ENCODE measurements at regions not wholly inside any gene's neighbourhood (a gene's known extent, or its start where the extent isn't known, plus 50 kb on each side); places are given as distances from the start of the nearest gene placed in this dataset.
A peak's percentile ranks its signal among the peaks of the same experiment; 100 is the strongest.

DNA sequence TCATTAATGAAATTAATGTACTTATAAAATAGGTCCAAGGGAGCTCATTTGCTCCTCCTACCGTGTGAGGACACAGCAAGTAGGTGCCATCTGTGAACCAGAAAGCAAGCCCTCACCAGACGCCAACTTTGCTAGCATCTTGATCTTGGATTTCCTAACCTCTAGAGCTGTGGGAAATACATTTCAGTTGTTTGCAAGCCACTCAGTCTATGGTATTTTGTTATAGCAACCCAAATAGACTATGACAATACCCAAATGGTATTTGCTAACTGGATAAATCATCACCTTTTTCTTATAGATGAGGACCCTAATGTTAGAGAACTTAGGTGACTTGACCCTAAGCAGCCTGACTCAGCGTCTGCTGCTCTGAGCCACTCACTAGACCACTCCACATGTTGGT lies 379.6 kb downstream of the HRH4 start:
- no peak for DNase-seq

DNA sequence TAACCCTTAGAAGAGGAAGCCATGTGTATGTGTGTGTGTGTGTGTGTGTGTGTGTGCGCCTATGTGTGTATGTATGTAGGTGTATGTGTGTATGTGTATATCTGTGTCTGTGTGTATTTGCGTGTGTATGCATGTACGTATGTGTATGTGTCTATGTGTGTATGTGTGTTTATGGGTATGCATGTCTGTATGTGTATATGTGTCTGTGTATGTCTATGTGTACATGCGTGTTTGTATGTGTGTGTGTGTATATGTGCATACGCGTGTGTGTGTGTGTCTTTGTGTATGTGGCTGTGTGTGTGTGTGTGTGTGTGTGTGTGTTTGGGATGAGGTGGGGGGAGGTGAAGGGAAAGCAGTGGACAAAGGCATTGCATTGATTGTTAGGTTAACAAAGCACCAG lies 380.2 kb downstream of the HRH4 start:
- no peak for DNase-seq

DNA sequence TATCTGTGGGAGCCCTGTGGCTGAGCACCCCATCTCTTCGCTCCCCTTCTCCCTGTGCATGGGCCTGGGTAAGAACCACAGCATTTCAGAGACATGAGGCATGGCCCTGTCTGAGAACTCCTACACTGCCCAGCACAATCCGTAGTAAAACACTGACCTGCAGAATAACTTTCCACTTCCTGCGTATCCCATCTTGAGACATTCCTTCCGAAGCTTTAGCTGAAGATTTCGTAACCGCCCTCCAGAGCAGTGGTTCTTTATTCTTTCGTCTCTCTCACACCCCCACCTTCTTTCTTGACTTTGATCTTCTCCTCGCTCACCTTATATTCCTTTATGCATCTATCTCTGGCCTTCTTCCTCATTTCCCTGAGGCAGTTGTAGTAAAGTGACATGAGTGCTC lies 381.1 kb downstream of the HRH4 start:
- DNase-seq, result no peak

DNA sequence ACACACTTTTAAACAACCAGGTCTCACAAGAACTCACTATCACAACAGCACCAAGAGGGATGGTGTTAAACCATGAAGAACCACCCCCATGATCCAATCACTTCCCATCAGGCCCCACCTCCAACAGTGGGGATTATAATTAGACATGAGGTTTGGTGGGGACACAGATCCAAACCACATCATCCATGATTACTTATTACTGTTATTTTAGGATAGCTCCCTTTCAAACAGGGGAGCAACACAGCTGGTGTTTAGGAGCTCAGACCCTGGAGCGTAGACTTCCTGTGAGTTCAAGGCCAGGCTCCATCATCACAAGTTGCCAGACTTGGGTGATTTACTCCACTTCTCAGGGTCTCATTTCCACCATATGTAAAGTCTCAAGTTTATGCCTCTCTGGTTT lies 382.7 kb downstream of the HRH4 start:
- DNase-seq, result no peak

DNA sequence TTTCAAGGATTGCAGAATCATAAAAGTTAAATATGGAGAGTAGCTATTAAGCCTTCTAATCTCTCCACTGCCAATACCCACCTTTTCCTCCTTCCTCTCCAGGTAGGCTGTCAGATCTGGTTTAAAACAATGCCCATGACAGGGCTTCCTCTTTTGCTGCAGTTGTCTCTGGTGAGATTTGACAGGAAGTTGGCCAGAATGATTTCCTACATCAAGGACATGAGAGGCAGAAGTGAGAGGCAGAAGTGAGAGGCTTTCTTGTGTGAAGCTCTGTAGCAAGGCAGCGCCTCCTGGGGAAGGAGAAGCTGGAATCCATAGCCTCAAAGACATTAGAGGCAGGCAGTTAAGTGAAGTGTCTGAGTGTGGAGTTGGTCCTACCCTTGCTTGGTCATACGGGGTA lies 385.7 kb downstream of the HRH4 start:
- no peak for DNase-seq

DNA sequence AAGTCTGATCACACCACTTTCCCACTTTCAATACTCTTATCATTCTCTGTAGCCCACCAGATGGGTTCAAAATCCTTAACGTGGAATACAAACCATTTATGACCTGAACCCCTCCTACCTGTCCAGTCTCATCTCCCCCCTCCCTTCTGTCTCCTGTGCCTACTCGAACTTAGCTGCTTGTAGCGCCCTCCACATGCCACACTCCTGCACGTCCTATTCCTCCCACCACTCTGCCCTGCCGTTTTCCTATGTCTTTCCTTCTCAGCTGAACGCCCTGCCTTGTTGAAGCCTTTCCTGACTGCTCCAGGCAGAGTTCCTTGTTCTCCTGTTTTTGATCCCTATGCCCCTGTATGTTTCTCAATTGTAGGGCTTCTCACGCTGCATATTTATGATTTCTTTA lies 390.1 kb downstream of the HRH4 start:
- no peak for DNase-seq

DNA sequence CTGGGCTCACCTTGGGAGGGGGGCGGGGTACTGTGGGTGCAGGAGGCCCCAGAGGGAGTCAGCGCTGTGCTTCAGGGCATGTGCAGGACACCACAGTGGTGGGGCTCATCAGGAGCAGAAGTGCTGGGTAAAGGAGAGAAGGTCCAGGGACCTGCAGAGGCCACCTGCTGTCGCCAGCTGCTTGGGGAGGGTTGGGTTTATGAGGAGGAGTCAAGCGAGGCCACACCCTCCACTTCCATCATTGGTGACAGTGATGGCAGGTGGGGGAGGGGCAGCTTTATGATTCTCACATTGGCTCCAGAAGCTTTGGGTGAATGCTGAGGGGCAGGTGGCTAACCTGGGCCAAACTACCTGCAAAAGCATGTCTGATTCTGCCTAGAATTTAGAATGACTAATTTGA lies 392.6 kb downstream of the HRH4 start:
- DNase-seq, result no peak

DNA sequence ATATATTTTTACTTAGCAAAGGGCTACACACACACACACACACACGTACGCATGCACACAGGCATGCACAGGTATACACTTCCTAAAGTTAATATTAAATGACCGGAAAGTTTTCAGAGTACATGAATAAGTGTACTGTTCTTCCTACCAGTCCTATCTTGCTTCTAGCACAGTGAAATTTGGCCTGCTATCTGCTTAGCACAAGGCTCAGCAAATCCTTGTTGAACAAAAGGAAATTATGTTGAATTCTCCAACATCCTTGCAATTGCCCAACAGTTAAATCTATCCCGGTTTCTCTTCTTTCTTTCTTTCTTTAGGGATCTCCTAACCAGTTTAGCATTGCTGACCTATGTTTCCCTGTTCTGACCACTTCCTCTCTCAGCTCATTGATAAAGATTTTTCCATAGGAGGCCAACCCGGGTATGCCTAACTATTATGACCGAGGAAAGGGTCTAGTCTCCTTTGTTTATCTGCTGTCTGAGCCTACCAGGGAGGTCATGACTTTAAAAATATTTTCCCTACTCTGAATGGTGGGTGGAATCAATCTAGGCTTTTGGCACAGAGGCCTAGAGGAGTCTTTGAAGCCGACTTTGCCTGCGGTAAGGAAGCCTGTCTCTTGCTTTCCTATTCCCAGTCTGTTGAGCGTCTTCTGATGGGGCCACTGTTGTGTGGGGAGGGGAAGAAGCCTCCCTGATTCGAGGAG lies 400.7 kb downstream of the HRH4 start:
- no peak for DNase-seq

DNA sequence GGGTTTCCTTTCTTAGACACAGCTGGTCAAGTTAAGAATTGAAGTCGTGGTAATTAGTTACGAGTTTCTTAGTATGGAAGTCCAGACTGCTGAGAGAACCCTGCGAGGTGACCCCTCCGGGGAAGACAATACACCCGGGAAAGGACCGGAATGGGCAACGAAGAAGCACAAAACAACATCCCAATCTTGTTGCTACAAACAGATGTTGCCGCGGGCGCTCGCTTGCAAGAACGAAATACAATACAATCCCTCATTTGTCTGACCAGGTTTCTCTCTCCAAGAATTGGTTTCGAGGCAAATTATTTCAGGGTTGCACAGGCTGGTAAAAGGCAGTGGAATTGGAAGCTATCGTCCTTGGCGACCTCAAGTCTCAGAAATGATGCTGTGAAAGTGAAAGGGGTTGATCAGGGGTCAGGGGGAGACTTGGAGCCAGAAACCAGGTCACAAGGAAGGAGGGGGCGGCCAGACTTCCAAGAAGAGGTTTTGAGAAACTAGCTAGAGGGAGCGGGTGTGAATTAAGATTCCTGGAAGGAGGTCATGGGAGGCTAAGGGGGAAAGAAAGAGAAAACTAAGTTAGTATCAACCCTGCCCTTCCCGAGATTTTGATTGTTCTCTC lies 401.9 kb downstream of the HRH4 start:
- DNase-seq, result no peak

DNA sequence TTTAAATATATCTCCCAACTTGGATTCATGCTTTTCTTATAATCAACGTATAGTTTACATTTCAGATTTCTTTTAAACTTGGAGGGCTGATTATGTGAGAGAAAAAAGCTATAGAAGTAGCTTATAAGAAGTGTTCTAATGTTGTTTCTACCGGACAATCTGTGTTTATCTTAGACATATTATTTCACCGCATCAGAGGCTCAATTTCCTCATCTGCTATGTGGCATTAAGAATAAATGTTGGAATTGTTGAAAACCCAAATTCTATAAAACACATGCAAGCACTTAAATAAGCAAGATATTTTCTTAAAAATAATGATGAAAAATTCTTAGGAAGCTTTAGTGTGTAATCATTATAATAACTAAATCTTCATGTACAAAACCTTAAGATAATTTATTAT lies 407.9 kb downstream of the HRH4 start:
- DNase-seq, result no peak

DNA sequence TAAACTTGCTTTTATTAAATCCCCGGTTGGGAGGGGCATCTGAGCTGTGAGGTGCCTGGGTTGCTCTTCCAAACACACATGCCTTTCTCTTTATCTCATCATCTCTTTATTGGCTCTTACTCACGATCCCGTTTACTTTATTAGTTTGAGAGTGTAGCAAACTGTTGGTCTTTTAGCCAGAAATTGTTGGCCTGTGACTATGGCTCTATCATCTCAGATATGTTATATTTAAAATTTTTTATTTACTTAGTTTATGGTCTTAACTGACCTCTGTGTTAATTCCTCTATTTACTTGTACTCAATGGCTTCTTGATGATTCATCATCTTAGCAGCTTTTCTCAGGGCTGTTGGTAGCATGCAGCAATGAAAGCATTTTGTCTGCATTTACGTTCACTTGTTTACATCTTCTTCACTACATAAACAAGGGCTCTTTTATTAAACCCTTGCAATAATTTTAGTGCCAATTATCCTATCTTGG lies 408.4 kb downstream of the HRH4 start:
- no peak for DNase-seq

DNA sequence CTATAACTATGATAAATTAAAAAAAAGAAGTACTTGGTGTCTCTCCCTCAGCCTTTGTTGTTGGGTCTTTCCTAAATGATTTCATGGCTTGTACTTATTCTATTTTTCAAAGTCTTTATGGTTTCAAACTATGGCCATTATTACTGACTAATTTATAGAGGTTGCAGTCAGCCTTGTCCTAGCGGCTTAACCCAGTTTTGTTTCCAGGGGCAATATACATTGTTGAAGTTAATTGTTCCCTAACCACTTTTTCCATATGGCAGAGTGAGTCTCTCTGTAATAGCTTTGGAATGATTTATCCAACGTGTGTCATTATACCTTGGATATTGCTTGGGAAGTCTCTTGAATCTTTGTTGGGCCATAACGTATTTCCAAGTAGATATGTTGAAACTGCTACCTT lies 408.8 kb downstream of the HRH4 start:
- no peak for DNase-seq

DNA sequence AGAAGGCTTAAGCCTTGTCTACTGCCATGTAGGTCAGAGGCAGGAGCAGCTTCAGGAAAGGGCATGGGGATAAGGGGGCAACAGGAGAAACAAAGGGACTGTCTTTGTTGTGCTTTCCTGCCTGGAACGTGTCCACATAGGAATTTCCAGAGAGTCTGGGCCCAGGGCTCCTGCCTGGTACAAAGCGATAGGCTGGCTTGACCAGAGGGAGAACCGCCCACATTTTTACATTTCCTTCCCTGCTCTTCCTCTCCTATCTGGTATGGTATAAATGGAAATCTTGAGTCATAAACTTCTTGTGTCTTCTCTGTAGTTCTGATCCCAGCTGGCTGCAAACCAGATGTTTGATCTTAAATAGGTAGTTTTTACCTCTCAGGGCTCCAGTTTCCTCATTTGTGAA lies 414.8 kb downstream of the HRH4 start:
- no peak for DNase-seq

DNA sequence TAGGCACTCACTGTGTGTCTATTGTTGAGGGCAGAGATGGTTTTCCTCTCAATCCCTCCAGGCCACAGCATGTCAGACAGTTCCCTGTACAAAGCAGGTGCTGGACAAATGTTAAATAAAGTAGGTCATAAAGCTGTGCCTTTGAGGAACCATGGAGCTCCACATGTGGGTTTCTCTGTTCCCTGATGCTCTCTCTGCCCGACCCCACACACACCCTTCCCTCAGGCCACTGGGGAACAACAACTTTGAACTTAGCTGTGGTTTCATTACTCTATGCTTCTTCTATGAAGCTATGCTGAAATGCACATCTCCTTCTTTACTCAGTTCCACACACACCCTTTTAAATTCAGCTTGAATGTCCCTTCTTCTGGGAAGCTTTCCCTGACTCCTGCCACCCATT lies 415.3 kb downstream of the HRH4 start:
- DNase-seq, result no peak

DNA sequence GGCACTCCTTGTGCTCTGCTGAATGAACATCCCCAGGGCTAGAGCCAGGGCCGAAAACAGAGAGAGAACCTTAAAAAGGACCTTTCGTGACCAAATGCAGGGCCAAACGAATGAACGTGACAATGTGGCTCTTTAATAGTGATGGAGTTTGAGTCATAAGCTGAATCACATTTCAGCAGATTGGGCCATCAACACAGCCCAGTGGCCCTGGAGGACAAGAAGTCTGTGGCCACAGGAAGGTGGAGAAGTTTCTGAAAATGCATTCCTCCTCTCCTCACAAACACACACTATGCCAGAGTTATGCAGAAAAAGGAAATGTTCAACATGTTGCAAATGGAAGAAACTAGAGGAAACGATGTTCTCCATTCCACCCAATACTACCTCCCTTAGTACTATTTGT lies 415.8 kb downstream of the HRH4 start:
- no peak for DNase-seq

DNA sequence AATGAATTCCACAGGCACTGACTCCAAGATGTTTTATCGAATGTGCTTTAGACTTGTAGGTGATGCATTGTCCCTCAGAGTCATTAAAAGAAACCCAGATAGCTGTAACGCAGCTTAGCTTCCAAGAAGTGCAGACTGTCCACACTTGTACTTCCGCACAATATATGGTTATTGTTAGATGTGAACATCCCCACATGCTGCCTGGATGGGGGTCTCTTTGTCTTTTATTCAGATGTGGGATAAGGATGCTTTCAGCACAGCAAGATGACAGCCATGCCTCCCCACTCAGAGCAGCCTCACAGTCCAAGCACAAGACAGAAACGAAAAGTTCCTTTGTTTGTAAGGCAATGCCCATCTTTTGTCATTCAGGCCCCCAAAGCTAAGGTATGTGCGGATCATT lies 416.6 kb downstream of the HRH4 start:
- DNase-seq, result no peak

DNA sequence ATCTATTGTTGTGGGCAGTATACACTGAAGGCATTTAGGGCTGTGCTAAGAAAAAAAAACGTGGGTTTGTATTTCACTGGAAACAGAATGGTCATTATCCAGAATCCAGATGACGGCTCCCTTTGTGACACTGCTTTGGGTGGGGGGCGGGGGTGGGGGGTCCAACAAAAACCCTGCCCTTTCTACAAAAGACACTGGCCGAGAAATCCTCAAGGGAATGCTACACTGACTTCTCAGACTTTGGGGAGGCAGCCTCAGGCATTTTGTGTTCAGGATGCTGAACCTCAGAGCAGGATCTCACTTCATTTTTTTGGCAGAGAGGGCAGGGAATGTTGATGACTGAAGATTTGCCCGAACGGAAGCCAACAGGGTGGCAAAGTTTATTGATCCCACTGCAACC lies 417.1 kb downstream of the HRH4 start:
- no peak for DNase-seq

DNA sequence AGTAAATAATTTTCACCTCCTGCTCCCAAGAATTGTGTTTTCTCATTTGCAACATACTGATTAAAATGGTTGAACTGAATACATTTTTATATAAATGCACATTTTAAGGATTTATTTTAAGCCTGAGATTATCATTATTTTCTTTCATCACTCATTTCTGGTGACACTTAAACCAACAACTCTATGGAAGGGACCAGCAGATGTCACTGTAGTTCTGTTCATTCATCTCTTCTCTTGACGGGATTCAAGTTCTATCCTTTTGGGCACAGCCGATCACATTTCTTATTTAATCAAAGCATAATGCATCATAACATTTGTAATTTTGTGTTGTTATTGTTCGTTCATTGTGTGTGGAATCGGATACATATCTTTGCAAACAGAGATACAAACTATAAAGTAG lies 417.9 kb downstream of the HRH4 start:
- peak in 1 of 2 experiments; percentile 28 for DNase-seq

DNA sequence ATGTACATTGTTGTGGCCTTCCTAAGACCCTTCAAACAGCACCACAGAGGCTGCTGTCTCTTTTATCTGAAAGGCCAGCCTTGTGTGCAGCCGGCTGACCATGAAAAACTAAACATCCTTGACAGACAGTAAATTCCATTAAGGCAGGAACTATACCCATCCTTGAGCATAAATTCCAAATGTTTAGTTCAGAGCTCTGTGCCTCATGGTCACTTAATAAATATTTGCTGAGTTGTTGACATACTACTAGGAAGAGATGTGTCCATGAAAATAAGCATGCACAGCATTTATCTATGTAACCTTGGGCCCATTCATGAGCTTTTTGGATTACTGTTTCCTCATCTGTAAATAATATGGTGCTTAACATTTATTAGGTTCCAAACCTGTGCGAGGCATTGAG lies 424.8 kb downstream of the HRH4 start:
- no peak for DNase-seq

DNA sequence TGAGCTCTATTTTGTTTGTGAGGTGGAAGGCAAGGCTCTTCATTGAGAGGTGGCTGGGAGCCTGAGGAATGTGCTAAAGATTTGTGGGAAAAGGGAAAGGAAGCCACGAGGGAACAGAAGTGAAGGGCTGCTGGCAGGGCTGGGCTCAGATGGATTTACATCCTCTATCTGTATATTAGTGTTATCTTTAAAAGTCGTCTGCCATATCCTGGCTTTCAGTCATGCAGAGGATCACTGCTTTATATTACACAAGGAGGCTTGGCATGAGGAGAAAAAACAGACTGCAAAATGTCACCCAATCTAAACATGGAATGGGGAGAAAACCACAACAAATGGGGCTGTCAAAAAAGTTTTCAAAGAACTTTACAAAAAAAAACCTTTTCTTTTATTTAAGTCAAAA lies 434.4 kb downstream of the HRH4 start:
- no peak for DNase-seq

DNA sequence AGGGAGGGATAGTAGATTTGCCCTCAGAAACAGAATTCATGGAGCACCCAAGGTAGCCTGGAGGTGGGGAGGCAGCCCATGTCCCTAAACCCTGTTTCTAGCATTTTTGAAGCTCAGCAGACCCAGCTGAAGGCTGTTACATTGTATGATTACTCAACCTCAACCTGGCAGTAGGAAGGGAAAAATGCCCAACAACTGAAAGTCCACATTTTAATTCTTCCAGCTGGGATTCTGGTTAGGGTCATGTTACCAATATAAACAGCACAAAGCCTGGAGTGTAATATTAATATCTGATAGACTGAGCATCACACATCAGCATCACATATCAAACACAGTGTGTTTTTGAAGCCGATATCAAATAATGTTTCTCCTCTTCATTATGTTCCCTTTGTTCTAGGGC lies 437.0 kb downstream of the HRH4 start:
- DNase-seq, result no peak

DNA sequence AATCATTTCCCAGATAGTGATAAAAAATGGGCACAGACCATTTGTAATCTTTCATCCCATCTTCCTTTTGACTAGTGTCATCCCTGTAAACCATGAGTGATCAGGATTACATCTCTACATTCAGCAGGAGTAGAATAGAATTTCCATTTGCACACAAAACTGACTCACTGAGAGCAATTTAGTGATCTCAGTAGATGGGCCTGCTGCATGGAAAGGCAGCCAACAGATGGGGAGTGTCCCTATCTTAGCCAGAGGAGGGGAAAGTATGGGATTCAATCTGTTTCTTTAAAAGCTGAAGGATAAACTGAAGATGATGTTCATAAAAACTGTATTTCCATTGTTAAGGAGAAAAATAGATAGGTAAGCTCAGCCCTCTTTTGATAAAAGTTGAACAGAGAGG lies 441.7 kb downstream of the ZNF521 start:
- DNase-seq, result no peak

DNA sequence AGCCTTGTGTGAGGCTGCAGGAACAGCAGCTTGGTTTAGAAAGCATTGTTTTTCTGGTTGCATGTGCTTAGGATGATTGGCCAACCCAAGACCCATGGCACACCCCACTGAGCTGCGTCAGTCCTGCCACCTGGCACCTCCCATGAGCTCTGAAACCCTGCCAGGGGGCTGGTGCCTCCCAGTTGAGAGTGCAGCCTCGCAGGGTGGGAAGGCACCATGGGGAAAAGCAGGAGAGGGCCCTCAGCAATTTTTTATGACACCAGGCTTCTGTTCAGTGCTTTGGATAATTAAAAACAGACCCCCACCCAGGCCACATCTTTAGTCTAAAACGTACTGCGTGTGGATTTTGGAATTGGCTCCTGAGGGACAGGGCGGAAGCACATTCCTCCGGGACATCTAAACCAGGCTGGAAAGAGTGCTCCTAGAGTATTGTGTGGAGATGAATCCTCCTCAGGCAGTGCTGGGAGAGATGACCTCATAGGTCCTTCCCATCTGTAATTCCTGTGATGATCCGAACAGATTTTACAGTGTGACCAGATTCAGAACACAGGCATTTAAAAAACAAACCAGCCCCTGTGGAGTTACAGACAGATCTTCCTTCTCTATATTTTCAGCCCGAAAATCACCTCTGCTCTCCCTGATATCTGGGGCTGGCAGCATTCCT lies 438.3 kb downstream of the ZNF521 start:
- no peak for DNase-seq

DNA sequence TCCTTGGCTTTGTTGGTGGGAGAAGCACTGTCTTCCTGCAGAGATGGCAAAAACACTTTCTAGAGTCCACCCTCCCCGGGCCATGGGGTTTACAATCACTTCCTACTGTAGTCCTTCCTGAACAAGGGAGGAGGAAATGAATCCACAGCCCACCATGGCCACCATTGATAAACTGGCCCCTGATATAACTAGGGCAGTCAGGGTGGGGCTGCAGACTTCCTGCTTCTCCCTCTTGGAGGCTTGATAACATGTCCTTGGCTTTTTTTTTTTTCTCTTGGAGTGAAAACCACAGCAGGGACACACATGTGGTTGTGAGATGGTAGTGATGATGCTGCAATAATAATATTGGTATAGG lies 437.8 kb downstream of the ZNF521 start:
- DNase-seq, result no peak

DNA sequence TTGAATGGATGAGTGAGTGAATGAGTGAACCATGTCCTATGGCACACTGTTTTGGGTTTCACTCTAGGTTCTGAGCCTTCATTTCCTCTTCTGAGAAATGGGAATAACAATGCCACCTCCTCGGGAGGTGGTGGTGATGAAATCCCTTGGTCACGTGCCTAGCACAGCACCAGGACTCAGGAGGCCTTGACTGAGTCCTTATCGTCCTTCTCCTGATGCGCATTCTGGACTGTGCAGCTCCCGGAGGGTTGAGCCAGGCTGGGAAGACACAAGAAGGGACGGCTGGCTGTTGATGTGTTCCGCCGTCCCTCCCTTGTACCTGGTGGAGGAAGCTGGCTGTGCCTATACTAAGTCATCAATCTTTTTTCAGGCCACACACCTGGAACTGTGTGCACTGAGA lies 437.3 kb downstream of the ZNF521 start:
- no peak for DNase-seq
